A549 (cell line): ENCODE measurements at regions not wholly inside any gene's neighbourhood (a gene's known extent, or its start where the extent isn't known, plus 50 kb on each side); places are given as distances from the start of the nearest gene placed in this dataset.

ENCODE experiments used
- HOXA7 ChIP-seq: fragments of 250-450 bp; sonication (Bioruptor Pico); IDR thresholded peaks from 2 replicates; pipeline ENCODE4 v1.5.0; 2020; ENCODE audit warnings: mild to moderate bottlenecking, moderate library complexity
- JUN ChIP-seq, 2 experiments: fragments of >200 bp; sonication (Bioruptor Twin); formaldehyde crosslinking; IDR thresholded peaks; 2 replicates in 1 of 2; 3 replicates in 1 of 2; pipeline ENCODE4 v1.6.1; 2016 to 2017
- MAFK ChIP-seq: fragments of 450-650 bp; IDR thresholded peaks from 2 replicates; pipeline ENCODE4 v1.6.1; 2014; ENCODE audit not compliant: partially characterized antibody
- POLR2A ChIP-seq: IDR thresholded peaks from 2 replicates; pipeline ENCODE4 v1.6.1; 2012; ENCODE audit warnings: mild to moderate bottlenecking, low read length
- RCOR1 ChIP-seq: fragments of 150-350 bp; IDR thresholded peaks from 2 replicates; pipeline ENCODE4 v1.6.1; 2014; ENCODE audit warnings: antibody characterized with exemption, low read length, low read depth
- TF ChIP-seq, protein P1 (sequence below): fragments of >200 bp; sonication (Bioruptor Twin); formaldehyde crosslinking; IDR thresholded peaks from 3 replicates; pipeline ENCODE4 v1.5.1; 2016

DNA sequence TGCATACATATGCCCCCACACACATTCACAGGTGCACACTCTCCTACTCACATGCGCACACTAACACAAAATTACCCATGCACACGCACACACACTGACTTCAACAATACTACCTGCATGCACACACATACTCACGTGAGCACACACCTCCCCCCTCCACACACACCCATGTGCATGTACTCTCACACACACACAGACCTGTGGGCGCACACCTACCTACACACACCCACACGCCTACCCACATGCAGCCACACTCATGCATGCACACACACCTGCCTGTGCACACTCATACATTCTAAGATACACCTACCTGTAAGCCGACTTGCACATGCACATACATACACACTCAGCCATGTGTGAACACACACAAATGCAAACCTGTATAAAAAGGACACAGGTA is 97.3 kb upstream of the GSC start:
- TF ChIP-seq RCOR1 (no peak), HOXA7 (CRISPR knock-in tag) (no peak), POLR2A (no peak), MAFK (no peak), JUN (IDR thresholded peaks at IDR 0.05) (no peak)
- TF ChIP-seq, protein P1, sequence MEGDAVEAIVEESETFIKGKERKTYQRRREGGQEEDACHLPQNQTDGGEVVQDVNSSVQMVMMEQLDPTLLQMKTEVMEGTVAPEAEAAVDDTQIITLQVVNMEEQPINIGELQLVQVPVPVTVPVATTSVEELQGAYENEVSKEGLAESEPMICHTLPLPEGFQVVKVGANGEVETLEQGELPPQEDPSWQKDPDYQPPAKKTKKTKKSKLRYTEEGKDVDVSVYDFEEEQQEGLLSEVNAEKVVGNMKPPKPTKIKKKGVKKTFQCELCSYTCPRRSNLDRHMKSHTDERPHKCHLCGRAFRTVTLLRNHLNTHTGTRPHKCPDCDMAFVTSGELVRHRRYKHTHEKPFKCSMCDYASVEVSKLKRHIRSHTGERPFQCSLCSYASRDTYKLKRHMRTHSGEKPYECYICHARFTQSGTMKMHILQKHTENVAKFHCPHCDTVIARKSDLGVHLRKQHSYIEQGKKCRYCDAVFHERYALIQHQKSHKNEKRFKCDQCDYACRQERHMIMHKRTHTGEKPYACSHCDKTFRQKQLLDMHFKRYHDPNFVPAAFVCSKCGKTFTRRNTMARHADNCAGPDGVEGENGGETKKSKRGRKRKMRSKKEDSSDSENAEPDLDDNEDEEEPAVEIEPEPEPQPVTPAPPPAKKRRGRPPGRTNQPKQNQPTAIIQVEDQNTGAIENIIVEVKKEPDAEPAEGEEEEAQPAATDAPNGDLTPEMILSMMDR, result no peak
